Transverse colon (tissue), 3 donors: ENCODE measurements at regions not wholly inside any gene's neighbourhood (a gene's known extent, or its start where the extent isn't known, plus 50 kb on each side); places are given as distances from the start of the nearest gene placed in this dataset.

Source experiments
- EP300 ChIP-seq: sonication (generic); formaldehyde crosslinking; IDR thresholded peaks from one replicate; pipeline ENCODE4 v1.6.1; 2017; ENCODE audit warnings: antibody characterized with exemption, low read depth
- POLR2A ChIP-seq: fragments of 450-650 bp; IDR thresholded peaks from one replicate; pipeline ENCODE4 v1.6.1; 2016; ENCODE audit warnings: antibody characterized with exemption, mild to moderate bottlenecking, moderate library complexity
- TF ChIP-seq, protein P1 (sequence below), 5 experiments: fragments of 200-600 bp in 3 of 5; fragments of 450-650 bp in 2 of 5; sonication (generic) in 3 of 5; IDR thresholded peaks; 1 replicate in 2 of 5; 2 replicates in 3 of 5; pipeline ENCODE4 v1.5.1; 2016 to 2017; ENCODE audit warnings: antibody characterized with exemption in 5 of 5, inconsistent platforms in 3 of 5, mild to moderate bottlenecking in 2 of 5, moderate library complexity in 1 of 5

GRCh38 chr3:164779816-164780215 lies 298.5 kb downstream of the SI start:
- TF ChIP-seq EP300, result no peak
- TF ChIP-seq POLR2A, result no peak
- TF ChIP-seq, protein P1, sequence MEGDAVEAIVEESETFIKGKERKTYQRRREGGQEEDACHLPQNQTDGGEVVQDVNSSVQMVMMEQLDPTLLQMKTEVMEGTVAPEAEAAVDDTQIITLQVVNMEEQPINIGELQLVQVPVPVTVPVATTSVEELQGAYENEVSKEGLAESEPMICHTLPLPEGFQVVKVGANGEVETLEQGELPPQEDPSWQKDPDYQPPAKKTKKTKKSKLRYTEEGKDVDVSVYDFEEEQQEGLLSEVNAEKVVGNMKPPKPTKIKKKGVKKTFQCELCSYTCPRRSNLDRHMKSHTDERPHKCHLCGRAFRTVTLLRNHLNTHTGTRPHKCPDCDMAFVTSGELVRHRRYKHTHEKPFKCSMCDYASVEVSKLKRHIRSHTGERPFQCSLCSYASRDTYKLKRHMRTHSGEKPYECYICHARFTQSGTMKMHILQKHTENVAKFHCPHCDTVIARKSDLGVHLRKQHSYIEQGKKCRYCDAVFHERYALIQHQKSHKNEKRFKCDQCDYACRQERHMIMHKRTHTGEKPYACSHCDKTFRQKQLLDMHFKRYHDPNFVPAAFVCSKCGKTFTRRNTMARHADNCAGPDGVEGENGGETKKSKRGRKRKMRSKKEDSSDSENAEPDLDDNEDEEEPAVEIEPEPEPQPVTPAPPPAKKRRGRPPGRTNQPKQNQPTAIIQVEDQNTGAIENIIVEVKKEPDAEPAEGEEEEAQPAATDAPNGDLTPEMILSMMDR (IDR thresholded peaks at IDR 0.05), result no peak
